CD1c-positive myeloid dendritic cell (primary cell): ENCODE measurements at regions not wholly inside any gene's neighbourhood (a gene's known extent, or its start where the extent isn't known, plus 50 kb on each side); places are given as distances from the start of the nearest gene placed in this dataset.
"Not testable (repeated sequence)": the region's sequence is repeated elsewhere in the genome, so short reads cannot be mapped to it uniquely, and the experiment has no call there.

ENCODE experiments used
- DNase-seq: peaks from one replicate; pipeline ENCODE4 v3.0.0-alpha.2; 2016; ENCODE audit errors: extremely low spot score

- peak; percentile 17 for DNase-seq
These were observed 455.2 kb upstream of the RUNX1 start for GRCh38 chr21:35504277-35504676.

- DNase-seq: peak; percentile 15
These were observed 454.6 kb upstream of the RUNX1 start for GRCh38 chr21:35503671-35504070.

- DNase-seq: no peak
These were observed 453.7 kb upstream of the RUNX1 start for GRCh38 chr21:35502821-35503220.

GRCh38 chr21:35497522-35497921 lies 448.4 kb upstream of the RUNX1 start:
- not testable (repeated sequence) for DNase-seq

DNA sequence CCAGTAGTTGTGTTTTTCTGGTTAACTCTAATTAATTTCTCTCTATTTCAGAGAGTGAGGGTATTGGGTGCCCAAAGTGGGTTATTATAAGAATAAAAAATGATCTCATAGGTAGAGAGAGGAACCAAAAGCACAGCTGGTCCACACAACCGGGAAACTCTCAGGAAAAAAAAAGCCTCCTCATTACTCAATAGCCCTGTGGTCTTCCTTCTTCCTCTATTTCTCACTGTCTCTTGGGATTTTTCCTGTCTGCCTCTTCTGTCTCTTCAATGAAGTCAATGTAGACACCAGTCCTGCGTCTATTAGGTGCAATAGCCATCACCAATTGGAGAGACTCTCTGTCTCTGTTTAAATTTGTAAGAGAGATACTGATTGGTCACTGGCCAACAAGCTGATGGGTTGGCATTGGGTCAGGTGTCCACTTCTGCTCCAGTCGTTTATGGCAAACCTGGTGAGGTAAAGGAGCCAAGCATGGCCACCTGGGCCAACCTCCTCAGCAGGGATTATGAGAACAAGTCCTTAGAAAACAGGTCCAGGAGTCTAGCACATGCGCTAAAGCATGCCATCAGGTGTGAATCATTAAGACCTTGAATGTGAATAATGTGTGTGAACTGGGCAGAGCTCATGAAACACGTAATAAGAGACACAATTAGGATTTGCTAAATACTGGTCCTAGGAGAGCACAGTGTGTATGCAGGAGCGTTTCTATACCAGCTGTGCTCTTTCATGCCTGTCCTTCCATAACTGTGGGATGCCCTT lies 443.0 kb upstream of the RUNX1 start:
- peak; percentile 76 for DNase-seq

GRCh38 chr21:35491114-35491513 lies 442.0 kb upstream of the RUNX1 start:
- no peak for DNase-seq

- no peak for DNase-seq
These were observed 440.4 kb upstream of the RUNX1 start for GRCh38 chr21:35489389-35489980.

GRCh38 chr21:35488946-35489345 lies 439.8 kb upstream of the RUNX1 start:
- DNase-seq: no peak

- DNase-seq: no peak
These were observed 436.3 kb upstream of the RUNX1 start for GRCh38 chr21:35485364-35485763.

DNA sequence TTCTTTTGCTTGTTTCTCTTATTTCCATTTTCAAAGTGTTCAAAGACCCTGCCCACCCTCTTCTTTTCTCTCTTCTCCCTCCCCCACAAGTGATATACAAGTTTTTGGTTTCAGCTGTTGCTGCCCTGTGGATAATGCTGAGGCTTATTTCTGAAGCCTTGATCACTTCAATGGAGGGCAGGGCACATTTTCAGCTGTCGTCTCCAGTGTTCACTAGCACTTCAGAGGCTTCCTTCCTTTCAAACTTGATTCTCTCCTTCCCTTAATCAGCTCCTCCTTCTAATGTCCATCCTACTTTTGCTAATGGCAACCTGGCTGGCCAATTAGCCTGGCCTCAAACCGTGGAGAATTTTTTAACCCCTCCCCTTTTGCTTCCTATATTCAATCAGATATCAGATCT lies 435.7 kb upstream of the RUNX1 start:
- DNase-seq: no peak

- no peak for DNase-seq
These were observed 434.9 kb upstream of the RUNX1 start for GRCh38 chr21:35484032-35484431.

DNA sequence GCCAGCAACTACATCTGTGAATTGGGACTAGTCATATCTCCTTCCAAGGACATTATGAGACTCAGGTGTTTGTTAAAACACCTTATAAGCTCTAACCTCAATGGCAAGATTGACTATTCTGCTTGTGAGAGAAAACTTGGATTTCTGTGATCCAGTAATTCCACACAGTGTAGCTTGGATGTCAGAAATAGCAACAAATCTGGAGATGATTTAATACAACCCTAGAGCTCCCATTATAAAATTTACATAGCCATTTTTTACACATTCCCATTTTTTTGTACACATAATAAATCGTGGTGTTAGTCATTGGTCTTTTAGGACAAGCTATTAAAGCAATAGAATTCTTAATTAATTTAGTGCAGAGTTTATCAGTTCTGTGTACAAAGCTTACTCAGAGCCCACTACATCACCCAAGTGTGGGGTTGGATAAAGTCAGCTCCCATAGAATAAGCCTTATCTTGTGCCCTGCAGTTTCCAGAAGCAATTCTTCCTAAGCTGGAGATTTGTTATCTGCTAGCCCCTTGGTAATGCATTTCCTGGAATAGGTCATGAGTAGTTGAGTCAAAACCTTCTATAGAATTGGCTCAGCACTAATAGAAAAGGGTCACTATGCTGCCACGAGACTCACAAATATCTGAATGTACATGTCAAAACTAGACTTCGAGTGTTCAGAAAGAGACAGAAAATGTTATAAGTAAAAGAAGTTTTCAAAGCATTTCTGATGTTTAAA lies 434.0 kb upstream of the RUNX1 start:
- no peak for DNase-seq

DNA sequence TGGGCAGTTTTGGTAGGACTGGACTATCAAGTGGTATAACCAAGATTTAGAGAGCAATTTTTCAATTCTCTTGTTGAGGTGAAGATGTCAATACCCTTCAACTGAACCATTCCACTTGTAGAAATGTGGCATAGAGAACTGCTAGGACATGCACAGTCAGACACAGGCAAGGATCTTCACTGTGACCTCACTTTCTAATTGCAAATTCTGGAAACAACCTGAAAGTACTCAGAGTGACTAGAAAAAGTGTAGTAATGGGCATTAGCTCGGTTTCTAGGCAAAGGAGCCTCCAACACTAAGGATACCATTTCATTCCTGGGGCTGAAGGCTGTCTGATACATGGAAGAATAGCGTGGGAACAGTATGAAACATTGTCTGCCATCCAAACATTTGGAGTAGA lies 433.0 kb upstream of the RUNX1 start:
- DNase-seq: no peak

DNA sequence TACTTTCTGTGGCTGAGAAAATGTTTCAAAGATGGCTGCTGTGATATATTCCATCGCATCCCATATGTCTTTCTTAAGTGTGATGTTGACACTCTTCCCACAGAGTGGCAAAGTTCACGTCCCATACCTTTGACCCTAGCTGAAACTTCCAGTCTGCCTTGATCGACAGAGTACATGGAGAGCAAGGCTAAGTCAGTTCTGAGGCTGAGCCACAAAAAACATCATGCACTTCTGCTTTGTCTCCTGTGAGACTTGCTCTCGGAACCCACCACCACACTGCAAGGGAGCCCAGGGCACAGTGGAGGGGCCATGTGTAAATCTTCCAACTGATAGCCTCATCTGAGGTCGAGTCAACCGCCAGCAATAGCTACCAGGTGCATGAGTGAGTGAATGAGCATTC lies 431.9 kb upstream of the RUNX1 start:
- DNase-seq: no peak

- no peak for DNase-seq
These were observed 430.4 kb upstream of the RUNX1 start for GRCh38 chr21:35479529-35479928.

DNA sequence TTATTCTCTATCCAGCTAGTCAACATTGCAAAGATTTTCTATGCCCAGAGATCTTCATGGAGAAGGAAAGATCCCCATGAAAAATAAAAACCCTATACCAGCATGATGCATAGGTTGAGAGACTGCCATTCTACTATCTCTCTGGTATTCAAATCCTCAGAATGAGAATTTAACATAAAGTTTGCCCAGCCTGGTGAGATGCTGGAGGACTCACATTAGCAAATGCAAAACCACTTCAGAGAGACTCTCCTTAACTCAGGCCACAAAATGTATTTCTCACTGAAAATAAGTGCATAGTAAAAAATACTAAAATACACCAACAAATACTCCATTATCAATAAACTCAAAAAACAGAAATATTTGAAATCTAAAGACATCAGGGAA lies 430.0 kb upstream of the RUNX1 start:
- DNase-seq: no peak

GRCh38 chr21:35478161-35479064 lies 429.3 kb upstream of the RUNX1 start:
- peak; percentile 76 for DNase-seq

GRCh38 chr21:35477622-35478021 lies 428.5 kb upstream of the RUNX1 start:
- no peak for DNase-seq

GRCh38 chr21:35476621-35477395 lies 427.7 kb upstream of the RUNX1 start:
- no peak for DNase-seq

GRCh38 chr21:35475762-35476161 lies 426.7 kb upstream of the RUNX1 start:
- peak; percentile 65 for DNase-seq

GRCh38 chr21:35475009-35475408 lies 425.9 kb upstream of the RUNX1 start:
- DNase-seq: peak; percentile 89
